ENCODE measurements at regions not wholly inside any gene's neighbourhood (a gene's known extent, or its start where the extent isn't known, plus 50 kb on each side); places are given as distances from the start of the nearest gene placed in this dataset.

GRCh38 chr14:39762576-39763401 is 330.6 kb upstream of the FBXO33 start:
- no peaks in the 10 kb centered on the region for H3K36me3 ChIP-seq
- H3K27ac ChIP-seq: no peak overlapping the region
- TF ChIP-seq, protein P1, sequence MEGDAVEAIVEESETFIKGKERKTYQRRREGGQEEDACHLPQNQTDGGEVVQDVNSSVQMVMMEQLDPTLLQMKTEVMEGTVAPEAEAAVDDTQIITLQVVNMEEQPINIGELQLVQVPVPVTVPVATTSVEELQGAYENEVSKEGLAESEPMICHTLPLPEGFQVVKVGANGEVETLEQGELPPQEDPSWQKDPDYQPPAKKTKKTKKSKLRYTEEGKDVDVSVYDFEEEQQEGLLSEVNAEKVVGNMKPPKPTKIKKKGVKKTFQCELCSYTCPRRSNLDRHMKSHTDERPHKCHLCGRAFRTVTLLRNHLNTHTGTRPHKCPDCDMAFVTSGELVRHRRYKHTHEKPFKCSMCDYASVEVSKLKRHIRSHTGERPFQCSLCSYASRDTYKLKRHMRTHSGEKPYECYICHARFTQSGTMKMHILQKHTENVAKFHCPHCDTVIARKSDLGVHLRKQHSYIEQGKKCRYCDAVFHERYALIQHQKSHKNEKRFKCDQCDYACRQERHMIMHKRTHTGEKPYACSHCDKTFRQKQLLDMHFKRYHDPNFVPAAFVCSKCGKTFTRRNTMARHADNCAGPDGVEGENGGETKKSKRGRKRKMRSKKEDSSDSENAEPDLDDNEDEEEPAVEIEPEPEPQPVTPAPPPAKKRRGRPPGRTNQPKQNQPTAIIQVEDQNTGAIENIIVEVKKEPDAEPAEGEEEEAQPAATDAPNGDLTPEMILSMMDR (IDR thresholded peaks at IDR 0.05; ENCODE audit: low read depth, low read length): no peak
- H3K4me3 ChIP-seq (ENCODE audit: low read depth, low read length): no peak overlapping the region
- no peak for DNase-seq
- peaks cover 77% of the 10 kb centered on the region for H3K27me3 ChIP-seq (ENCODE audit: insufficient read depth, low read depth, severe bottlenecking)
- no peaks in the 10 kb centered on the region for H3K9me3 ChIP-seq (ENCODE audit: severe bottlenecking)

DNA sequence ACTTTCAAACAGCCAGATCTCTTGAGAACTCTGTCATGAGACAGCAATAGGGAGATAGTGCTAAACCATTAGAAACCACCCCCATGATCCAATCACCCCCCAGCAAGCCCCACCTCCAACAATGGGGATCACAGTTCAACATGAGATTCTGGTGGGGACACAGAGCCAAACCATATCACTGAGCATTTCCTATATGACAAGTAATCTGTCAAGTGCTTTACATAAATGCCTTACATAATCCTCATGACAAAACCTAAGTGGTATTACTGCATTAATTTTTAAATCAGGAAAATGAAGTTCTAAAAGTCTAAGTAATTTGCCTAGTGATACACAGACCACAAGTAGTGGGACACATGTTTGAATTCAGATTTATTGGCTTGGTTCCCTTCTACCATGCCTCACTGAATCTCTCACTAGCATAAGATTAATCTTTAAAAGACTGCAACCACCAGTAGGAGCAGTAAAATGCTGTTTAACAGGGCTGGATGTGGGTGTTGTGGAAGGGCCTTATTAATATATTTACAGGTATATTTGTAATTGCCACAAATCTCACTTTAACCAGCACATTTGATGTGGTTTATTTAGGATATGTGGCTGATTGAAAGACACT is 323.1 kb upstream of the FBXO33 start:
- no peaks in the 10 kb centered on the region for H3K36me3 ChIP-seq
- H3K27me3 ChIP-seq (ENCODE audit: insufficient read depth, low read depth, severe bottlenecking): peaks cover 28% of the 10 kb centered on the region
- no peak overlapping the region for H3K4me3 ChIP-seq (ENCODE audit: low read depth, low read length)
- H3K27ac ChIP-seq: no peak overlapping the region
- TF ChIP-seq, protein P1 (IDR thresholded peaks at IDR 0.05; ENCODE audit: low read depth, low read length): no peak
- no peaks in the 10 kb centered on the region for H3K9me3 ChIP-seq (ENCODE audit: severe bottlenecking)
- DNase-seq: no peak

GRCh38 chr14:39740454-39740853 is 308.2 kb upstream of the FBXO33 start:
- H3K4me3 ChIP-seq (ENCODE audit: low read depth, low read length): no peak overlapping the region
- no peak for DNase-seq
- H3K27me3 ChIP-seq (ENCODE audit: insufficient read depth, low read depth, severe bottlenecking): no peaks in the 10 kb centered on the region
- no peaks in the 10 kb centered on the region for H3K36me3 ChIP-seq
- H3K9me3 ChIP-seq (ENCODE audit: severe bottlenecking): no peaks in the 10 kb centered on the region
- no peak overlapping the region for H3K27ac ChIP-seq
- TF ChIP-seq, protein P1 (IDR thresholded peaks at IDR 0.05; ENCODE audit: low read depth, low read length): no peak

DNA sequence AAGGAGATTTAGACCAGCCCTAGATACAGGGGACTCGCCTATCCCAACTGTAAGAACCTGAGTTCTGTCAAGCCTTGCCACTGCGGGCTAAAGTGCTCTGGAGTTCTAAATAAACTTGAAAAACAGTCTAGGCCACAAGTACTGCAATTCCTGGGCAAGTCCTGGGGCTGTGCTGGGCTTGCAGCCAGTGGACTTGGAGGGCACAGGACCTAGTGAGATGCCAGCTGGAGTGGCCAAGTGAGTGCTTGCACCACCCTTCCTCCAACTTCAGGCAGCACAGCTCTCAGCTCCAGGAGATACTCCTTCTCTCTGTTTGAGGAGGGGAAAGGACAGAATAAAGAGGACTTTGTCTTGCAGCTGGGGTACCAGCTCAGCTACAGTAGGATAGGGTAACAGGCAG is 307.6 kb upstream of the FBXO33 start:
- Histone ChIP-seq H3K27ac (no peak overlapping the region), H3K4me3 (ENCODE audit: low read depth, low read length) (no peak overlapping the region), H3K36me3 (no peaks in the 10 kb centered on the region), H3K27me3 (ENCODE audit: insufficient read depth, low read depth, severe bottlenecking) (peaks cover 2% of the 10 kb centered on the region), H3K9me3 (ENCODE audit: severe bottlenecking) (no peaks in the 10 kb centered on the region)
- DNase-seq: no peak
- TF ChIP-seq, protein P1 (IDR thresholded peaks at IDR 0.05; ENCODE audit: low read depth, low read length): no peak

DNA sequence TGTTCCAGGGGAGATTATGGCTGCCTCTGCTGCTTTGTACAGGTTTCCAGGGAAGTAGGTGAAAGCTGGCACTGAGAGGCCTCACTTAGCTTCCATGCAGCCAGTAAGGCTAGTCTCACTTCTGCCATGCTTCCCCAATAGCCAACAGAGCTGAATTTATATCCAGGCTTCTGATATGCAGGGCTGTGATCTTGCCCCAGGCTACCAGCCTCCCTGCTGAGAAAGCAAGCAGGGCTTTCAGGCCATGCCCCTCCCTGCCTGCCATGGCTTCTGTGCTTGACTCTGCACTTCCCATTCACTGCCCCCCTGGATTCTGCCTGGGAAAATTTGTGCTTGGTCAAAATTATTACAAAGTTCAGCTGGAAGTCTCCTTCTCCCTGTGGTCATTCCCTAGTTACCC is 302.1 kb upstream of the FBXO33 start:
- no peak overlapping the region for H3K4me3 ChIP-seq (ENCODE audit: low read depth, low read length)
- peaks cover 2% of the 10 kb centered on the region for H3K27me3 ChIP-seq (ENCODE audit: insufficient read depth, low read depth, severe bottlenecking)
- no peak overlapping the region for H3K27ac ChIP-seq
- no peaks in the 10 kb centered on the region for H3K36me3 ChIP-seq
- TF ChIP-seq, protein P1 (IDR thresholded peaks at IDR 0.05; ENCODE audit: low read depth, low read length): no peak
- H3K9me3 ChIP-seq (ENCODE audit: severe bottlenecking): no peaks in the 10 kb centered on the region
- DNase-seq: no peak

Measured in WERI-Rb-1 (cell line).